AG09319 (cell line): ENCODE measurements at regions not wholly inside any gene's neighbourhood (a gene's known extent, or its start where the extent isn't known, plus 50 kb on each side); places are given as distances from the start of the nearest gene placed in this dataset.

Experiments
- DNase-seq: peaks from one replicate; pipeline ENCODE4 v3.0.0-alpha.2; 2010; ENCODE audit warnings: low read depth; ENCODE audit errors: extremely low read depth
- TF ChIP-seq, protein P1 (sequence below): IDR thresholded peaks from 2 replicates; pipeline ENCODE4 v1.5.1; 2011; ENCODE audit warnings: low read depth, mild to moderate bottlenecking, inconsistent platforms, low read length, moderate library complexity

DNA sequence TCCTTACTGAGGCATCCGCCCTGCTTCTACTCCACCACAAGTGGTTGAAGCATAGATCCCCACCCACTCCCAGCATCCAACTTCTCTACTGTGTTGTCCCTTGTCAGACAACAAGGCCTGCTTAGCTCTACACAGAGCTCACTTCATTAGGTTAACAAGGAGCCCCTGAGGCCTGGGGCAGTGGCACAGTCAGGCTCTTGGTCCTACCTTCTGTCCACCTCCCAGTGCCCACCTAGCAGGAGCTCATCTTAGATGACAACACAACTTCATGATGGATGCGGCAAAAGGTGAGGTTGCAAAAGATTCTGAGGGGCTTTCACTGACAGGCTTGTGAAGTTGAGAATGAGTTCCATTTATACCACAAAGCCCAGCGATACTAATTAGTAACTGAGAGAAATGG is 432.0 kb upstream of the CDH5 start:
- TF ChIP-seq, protein P1, sequence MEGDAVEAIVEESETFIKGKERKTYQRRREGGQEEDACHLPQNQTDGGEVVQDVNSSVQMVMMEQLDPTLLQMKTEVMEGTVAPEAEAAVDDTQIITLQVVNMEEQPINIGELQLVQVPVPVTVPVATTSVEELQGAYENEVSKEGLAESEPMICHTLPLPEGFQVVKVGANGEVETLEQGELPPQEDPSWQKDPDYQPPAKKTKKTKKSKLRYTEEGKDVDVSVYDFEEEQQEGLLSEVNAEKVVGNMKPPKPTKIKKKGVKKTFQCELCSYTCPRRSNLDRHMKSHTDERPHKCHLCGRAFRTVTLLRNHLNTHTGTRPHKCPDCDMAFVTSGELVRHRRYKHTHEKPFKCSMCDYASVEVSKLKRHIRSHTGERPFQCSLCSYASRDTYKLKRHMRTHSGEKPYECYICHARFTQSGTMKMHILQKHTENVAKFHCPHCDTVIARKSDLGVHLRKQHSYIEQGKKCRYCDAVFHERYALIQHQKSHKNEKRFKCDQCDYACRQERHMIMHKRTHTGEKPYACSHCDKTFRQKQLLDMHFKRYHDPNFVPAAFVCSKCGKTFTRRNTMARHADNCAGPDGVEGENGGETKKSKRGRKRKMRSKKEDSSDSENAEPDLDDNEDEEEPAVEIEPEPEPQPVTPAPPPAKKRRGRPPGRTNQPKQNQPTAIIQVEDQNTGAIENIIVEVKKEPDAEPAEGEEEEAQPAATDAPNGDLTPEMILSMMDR = no peak
- no peak for DNase-seq

DNA sequence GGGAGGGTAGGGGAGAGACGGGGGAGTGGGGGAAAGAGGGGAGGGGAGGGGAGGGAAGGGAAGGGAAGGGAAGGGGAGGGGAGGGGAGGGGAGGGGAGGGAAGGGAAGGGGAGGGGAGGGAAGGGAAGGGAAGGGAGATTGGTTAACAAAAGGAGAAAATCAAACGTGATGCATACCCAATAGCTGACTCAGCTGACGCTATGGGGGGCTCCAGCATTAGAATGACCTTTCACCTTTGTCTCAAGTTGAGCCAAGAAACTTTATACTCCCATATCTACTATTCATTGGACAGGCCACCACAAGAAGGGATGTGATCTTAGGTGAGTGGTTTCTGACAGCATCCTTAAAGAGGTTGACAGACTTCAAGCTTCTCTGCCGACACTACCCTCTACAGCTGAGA is 432.8 kb upstream of the CDH5 start:
- TF ChIP-seq, protein P1 = no peak
- DNase-seq = no peak

DNA sequence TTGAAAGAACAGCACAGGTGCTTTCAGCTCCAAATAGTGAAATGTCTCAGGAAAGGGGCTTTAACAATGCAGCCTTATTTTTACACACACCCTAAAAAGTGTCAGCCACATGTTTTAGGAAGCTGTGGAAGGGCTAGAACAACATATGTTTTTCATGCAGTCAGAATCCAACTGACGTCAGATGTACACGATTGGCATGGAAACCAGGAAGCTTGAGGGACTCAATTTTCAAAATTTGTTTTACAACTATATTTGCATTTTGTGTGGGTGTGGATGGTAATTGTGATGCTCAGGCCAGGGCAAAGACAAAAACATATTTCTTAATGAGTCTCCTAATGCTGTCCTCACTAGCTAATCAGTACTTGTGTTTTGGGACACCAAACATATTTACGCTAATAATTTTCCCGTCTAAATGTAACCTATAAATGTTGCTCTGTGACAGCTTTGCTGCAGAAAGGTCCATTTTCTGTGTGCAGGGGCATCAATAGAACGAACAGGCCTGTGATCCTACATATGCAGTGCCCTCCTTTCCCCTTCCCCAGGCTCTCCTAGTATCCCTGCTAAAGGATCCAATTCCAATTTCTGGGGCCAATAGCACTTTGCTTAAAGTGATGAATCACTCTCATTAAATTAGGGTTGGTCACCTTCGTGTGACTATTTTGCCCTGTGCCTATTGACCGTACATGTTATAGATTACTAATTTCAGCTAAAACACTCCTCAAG is 434.0 kb upstream of the CDH5 start:
- TF ChIP-seq, protein P1 = no peak

DNA sequence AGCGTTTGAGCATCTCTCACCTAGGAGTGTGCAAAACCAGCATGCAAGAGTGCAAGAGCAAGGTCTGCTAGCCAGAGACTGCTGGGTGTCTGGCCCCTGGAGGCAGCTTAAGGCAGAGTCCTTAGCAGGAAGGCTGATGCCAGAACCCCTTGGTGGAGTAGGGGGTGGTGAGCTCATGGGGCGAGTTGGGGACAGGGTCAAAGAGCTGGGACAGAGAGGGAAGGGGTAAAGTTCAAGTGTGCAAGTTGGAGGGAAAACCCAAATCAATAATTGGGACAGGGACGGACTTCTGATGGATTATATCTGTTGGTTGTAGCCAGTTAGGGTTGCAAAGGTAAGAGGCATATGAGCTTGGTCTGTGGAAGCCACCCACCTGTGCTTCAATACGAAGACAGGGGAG is 443.6 kb upstream of the CDH5 start:
- no peak for DNase-seq
- TF ChIP-seq, protein P1 = no peak

More for the DNA sequence above, 434.0 kb upstream of the CDH5 start:
- no peak for DNase-seq

DNA sequence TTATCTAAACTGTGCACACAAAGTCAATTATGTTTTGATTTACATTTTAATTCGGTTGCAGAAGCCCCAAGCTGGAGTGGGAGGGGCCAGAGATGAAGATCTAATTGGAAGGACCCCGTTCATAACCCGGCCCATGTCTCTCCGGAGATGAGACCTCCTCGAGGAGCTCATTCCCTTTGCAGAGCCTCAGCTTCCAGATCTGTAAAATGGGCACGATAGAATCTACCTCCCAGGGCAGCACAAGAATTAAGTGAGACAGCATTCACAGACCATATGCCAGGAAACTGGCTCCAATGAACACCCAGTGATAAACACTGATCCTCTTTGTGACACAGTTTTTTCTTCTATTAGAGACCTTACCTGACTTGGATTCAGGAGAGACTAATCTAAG is 446.5 kb upstream of the CDH5 start:
- no peak for DNase-seq
- TF ChIP-seq, protein P1 = no peak

DNA sequence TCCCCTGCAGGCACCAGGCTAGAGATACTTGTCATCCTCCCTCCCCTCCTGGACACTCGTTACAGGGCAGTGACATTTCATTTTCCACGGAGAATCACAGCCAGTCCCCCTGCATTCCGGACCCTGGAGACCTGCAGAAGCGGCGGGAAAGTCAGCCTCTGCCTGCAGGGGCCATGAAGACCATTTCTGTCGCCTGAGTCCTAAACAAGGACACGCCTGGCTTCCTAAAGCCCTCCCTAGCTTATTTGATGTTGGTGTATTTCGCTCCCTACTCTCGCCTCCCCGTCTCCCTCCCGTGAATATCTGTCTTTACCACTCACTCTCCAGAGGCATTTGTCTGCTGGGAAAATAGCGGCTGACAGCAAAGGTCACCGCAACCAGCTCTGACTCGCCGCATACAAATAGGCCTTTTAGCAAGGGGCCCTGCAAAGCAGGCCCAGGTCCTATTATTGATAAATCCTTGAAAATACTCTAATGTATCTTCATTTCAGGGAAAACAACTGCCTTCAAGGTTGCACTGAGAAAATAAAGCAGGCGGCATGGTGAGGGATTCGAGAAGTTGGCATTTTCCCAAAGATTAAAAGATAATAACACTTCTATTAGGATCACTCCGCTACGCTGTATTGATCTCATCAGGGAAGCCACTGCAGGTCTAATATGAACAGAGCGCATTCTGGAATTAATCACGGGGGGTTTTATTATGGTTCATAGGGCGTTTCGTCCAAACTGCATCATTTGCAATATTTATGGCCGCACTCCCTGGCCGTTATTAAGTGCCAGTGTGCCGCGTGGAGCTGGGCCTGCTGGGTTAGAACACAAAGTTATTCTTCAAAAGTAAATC is 447.1 kb upstream of the CDH5 start:
- TF ChIP-seq, protein P1 = no peak
- DNase-seq = no peak

DNA sequence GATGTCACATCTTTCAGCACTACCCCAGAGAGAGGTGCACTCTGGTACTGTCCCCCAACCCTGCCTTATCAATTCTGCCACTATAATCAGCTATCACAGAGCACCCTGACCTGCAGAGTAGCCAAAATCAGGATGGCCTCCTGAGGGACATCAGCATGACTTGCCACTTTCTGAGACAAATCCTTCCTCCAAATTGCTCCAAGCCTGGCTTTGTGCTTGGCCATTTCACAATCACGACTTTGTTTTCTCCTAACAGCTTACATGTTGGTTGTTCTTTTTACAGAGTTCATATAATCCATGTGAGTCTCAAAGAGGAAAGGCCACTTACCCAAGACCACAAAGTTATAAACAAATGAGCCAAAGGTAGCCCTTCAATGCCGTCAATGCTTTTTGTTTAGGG is 449.0 kb upstream of the CDH5 start:
- TF ChIP-seq, protein P1 = no peak
- no peak for DNase-seq
